Pons (tissue), 1 donor: ENCODE measurements at regions not wholly inside any gene's neighbourhood (a gene's known extent, or its start where the extent isn't known, plus 50 kb on each side); places are given as distances from the start of the nearest gene placed in this dataset.

ENCODE experiments used
- DNase-seq: peaks from one replicate; pipeline ENCODE4 v3.0.0-alpha.2; 2016; ENCODE audit warnings: low spot score

DNA sequence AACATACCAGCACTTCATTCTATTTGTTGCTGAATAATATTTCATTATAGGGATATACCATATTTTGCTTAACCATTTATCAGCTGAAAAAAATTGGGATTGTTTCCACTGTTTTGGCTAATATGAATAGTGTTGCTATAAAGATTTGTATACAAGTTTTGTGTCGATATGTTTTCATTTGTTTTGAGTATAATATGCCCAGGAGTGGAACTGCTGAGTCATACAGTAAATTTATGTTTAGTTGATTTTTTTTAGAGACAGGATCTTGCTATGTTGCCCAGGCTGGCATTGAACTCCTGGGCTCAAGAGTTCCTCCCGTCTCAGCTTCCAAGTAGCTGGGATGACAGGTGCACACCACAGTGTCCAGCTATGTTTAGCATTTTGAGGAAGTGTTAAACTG lies 131.5 kb upstream of the TMCC3 start:
- DNase-seq, result no peak

DNA sequence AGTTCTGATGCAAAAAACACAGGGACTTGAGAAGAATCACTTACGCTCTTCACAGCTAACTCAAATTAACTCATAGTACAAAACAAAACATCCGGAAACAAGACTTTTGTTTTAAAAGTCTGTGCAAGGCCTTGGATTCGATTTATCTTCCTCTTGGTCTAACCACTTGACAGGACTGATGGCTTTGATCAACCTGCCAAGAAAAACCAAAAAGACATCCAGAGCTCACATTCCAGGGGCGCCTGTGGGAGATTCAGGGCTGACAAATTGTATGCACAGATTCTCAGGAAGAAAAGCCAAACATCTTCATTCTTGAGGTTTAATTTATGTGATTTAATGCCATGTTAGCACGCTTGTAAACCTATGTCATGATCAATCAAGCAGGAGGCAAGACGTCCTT lies 129.1 kb upstream of the TMCC3 start:
- DNase-seq, result peak; percentile 23

DNA sequence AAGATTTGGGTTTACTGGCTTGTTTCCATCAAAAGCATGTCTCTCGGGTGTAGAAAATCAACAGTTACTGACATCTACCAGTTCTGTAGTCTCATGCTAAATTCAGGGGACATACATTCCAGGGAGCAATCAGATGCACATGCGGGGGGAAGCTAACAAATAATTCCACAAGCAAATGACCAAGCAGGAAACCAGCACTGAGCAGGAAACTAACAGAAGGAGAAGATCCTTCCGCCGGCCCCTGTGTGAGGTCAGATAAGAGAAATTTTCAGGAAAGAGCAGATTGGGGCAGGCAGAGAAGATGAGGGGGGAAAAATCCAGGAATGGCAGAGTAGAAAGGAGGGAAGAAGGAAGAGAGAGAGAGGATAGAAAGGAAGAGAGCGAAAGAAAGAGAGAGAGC lies 127.6 kb upstream of the TMCC3 start:
- DNase-seq, result no peak

DNA sequence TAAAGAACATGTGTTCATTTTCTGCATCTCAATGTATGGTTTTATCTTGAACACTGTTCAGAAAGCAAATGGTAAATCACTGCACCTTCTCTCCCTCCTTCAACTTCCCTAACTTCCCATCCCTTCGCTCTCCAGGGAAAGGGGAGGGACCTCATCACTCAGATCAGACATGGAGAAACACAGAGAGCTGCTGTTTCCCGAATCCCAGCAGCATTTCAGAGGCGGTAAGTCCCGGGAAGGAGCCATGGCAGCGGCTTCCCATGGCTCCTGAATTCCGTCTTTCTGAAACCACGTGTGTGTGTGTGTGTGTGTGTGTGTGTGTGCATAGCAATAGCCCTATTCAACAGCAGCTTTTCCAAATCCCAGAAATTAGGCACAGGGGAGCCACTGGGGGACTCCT lies 125.4 kb upstream of the TMCC3 start:
- DNase-seq, result no peak

DNA sequence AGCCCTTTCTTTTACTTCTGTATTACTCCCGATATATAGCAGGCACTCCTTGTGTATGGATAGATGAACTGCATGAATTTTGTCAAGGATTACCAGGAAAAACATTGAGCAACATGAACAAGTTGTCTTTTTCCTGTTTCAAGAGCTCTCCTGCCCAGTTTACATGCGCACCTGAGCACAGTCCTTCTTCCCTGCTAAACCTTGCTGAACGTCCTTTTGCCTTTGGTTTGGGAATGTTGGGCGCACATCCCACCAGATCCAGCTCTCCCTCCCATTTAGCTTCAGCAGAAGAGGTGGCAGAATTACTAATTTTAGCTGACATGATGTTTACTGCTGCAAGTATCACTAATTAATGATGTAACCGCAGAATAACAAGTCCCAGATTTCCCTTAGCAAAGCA lies 121.4 kb upstream of the TMCC3 start:
- no peak for DNase-seq

DNA sequence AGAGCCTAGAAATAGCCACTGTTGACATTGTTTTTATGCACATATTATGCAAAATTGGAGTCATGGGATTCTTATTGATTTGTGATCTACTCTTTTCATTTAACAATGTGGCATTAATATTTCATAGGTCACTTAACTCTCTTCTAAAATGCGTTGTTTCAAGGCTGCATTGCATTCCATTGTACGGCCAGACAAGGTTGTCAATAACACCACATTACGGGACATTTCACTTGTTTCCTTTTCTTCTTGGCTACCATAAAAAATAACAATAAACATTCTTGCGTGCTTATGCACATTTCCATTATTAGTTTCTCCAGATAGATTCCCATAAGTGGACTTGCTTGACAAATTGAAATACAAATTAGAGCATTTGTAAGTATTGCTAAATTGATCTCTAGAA lies 120.8 kb upstream of the TMCC3 start:
- no peak for DNase-seq

DNA sequence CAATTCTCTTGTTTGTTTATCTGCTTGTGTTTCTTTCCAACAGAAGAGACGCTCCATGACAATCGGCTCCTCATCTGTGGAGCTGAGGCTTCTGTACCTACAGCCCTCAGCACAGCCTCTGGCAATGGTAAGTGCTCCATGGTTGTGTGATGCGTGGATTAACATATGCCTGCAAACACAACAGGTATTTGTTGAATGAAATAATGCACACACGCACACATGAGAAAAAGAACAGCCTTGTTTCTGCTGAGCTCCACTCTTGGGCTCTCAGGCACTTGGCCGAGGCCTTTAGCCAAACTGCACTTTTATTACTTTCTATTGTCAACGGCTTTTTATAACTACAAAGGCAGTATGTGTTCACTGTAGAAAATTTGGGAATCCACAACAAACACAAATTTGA lies 120.4 kb upstream of the TMCC3 start:
- DNase-seq, result peak; percentile 68

DNA sequence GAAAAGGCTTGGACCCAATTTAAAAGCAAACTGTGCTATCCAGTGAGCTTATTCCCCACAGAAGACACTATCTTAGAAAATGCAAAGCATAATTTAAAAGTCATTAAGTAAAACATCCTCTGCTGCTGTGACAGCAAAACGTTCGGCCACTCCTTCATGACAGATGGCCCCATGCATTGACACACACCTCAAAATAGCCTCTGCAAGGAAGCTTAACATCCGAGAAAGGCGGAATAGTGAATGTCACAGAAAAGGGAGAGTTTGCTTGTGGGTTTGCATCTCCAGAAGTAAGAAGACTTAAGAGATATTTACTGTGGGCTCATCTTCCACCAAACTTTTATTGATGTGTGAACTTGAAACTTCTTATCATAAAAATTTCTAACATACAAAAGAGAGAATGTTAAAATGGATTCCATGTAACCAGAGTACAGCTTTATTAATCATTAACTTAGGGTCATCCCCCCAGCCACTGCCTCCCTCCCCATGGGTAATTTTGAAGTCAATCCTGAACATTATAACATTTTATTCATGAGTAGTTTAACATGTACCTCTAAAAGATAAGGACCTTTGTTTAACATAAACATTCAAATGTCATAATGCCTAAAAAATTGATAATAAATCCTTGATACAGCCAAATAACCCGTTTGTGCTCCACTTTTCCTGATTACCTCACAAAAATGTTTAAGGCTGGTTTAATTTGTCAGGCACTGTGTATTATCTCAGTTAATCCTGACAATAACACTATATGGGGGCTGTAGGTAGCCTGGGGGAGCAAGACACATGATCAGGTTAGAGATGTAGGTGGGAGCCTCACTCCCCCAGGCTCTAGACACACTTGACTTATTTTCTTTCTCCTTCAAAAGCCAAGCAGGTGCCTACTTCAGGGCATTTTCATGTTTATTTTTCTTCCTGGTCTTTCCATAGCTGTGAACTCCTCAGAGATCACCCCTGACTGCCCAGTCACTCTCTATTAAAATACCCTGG lies 119.7 kb upstream of the TMCC3 start:
- no peak for DNase-seq

DNA sequence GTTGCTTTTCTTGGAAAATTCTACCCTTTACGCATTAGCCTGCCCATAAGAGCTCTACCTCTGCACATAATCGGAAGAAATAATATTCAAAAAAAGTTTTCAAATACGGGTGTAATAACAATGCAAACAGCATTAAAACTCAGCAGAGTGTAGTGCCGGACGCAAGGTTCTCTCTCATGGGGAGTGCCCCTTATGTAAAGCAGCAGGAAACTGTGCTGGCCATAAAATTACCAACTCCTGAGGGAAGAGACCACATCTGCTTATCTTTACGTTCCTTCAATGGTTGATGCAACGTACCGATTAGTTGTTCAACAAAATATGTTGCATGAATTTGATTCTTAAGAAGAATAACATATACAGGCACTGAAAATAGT lies 118.7 kb upstream of the TMCC3 start:
- no peak for DNase-seq

DNA sequence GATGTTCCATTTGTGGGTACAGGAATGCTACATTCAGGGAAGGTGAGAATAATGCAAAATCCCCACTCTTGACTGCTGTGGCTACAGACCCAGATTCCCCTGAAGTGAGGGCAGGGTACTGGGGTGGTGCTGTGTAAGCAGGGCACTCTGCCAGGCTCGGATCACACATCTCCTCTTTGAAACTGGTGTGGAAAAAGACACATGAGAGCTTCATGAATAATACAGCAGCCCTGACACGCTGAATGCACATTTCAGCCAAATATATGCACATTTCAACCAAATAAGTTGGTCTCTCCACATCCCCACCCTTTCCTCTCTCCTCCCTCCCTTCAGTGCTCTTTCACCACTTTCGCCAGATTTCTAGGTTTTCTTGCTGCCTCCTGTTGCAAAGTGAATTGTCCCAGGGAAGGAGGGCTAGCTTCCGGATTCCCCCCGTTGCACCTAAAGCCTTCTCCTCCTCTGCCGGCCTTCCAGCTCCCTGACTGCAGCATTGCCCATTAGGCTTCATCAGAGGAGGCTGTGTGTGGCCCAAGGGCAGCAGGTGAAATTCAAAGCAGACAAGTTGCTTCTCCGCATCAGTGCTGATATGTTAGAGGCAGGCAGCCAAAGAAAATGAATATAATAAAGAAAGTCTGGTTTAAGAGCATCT lies 118.2 kb upstream of the TMCC3 start:
- peak; percentile 35 for DNase-seq

DNA sequence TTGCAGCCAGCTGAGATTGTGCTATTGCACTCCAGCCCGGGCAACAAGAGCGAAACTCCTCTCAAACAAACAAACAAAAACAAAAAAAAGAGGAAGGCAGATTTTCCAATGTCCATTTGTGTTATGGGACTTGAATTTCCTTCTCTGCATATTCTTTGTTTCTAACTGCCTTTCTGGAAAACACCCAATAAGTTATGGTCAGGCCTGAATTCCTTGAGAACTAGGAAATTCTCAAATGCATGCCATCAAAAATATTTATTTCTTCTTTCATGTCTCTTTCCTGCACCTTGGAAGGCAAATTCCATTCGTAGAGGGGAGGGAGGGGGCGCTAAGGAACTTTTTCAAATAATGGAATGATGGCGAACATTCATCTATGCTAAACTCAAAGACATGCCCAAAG lies 117.6 kb upstream of the TMCC3 start:
- no peak for DNase-seq

DNA sequence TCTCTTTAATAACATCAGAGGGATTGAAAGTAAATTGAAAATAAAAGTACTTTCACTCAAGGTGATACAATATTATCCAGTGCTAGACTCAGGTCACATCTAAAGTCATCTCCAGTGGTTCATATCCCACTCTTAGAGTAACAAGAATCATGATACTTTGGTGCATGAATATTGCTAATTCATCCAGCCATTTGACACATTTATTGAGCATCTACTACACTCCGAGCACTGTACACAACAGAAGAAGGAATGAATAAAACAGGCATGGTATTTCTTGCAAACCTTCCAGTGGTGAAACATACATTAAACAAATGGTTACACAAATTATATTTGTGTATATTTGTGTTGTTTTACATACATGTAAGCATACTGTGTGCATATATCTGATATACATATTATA lies 116.0 kb upstream of the TMCC3 start:
- DNase-seq, result no peak

DNA sequence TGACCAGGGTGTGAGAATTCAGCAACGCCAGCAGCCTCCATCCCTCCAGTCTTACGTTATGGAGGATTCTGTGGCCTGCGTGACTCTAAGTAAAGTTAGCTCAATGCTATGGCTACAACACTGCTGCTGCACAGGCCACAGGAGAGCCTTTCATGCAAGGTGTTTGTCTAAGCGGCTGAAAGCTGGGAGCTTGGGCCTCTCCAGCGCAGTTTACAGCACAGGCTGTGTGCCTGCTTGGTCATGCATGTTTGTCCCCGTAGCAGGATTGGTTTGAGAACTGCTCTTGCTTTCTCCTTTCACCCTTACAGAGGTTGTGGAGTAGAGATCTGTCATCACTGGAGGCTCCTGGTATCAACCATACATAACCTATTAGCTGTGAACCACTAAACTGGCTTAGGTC lies 113.1 kb upstream of the TMCC3 start:
- DNase-seq, result no peak

DNA sequence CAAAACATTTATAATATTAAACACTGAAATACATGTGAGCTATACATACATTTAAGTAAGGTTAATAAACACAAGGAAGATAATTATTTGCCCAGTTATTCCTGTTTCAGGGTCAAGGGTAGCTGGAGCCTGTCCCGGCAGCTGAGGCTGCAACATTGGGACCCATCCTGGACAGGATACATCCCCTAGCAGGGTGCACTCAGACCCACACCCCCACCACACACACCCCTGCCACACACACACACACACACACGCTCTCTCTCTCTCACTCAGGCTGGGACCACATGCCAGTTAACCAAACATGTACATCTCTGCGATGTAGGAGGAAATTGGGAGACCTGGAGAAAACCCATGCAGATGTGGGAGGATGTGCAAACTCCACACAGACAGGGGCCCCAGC lies 112.6 kb upstream of the TMCC3 start:
- DNase-seq, result no peak

DNA sequence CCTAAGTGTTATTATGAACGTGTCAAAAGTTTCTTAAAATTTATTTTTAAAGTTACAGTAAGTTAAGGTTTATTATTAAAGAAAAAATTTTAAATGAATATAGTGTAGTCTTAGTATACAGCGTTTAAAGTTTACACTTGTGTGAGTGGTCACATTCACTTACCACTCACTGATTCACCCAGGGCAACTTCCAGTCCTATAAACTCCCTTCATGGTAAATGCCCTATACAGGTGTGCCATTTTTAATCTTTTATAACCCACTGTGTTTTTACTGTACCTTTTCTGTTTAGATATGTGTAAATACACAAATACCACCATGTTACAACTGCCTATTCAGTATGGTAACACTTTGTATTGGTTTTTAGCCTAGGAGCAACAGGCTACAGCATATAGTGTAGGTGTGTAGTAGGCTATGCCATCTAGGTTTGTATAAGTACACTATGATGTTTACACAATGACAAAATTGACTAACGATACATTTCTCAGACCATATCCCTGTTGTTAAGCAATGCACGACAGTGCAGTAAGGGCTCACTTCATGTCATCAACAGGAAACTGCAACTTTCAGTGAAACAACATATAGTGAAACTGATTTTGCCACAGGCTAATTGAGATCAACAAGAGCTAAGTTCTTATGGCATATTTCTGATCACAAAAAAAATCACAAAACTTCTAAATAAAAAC lies 112.0 kb upstream of the TMCC3 start:
- DNase-seq, result no peak

DNA sequence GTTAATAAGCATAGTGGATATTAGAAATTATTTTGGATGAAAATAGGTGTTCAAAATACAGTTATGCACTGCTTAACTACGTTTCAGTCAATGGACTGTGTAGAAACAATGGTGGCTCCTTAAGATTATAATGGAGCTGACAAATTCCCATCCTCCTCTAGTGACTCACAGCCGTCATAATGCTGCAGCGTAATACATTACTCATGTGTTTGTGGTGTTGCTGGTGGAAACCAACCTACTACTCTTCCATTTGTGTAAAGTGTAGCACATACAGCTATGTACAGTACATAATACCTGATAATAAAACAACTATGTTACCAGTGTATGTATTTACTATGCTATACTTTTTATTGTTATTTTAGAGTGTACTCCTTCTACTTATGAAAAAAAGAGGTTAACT lies 111.2 kb upstream of the TMCC3 start:
- no peak for DNase-seq

DNA sequence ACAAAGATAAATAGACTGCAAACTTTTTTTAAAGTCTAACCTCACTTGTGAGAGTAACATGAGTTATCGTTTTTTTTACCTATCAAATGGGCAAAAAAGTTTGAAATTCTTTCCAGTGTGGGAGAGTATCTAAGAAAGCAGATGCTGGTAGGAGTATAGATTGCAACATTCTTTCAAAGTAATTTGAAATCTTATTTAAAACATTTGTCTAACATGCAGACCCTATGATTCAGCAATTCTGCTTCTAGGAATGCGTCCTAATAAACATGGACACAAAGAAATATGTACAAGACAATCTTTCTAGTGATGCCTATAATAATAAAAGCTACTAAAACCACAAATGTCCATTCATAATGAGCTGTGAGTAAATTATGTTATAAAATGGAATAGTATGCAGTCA lies 110.4 kb upstream of the TMCC3 start:
- DNase-seq, result no peak

DNA sequence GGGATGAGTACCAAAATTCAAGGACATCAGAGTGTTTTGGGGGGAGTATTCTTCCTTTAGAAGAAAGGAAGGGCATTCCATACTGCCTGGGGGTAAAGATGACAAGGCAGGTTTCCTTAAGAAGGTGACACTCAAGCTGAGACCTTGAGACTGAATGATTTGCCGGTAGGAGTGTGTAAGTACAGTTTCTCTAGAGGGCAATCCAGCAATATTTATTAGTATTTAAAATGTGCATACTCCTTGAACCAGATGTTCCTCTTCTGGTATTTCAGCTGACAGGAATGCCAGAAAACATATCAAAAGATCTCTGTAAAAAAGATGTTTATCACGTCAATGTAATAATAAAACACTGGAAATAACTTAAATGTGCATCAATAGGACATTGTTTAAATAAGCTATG lies 106.4 kb upstream of the TMCC3 start:
- no peak for DNase-seq

DNA sequence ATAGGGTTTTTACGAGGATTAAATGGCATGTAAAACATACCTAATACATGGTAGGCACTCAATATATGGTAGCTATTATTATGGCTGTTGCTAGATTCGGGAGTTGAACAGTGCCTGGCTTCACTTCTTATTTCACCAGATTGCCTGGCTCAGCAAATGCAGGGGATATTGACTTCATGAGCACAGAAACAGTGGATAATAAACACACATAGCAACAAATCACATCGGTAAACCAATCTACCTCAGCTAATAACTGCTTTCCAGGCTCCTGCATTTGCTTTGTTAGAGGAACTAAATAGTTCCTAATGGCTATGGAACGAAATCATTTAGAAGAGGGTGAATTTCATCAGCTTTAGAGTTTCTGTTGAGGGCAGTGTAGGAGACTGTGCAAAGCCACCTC lies 105.2 kb upstream of the TMCC3 start:
- no peak for DNase-seq

DNA sequence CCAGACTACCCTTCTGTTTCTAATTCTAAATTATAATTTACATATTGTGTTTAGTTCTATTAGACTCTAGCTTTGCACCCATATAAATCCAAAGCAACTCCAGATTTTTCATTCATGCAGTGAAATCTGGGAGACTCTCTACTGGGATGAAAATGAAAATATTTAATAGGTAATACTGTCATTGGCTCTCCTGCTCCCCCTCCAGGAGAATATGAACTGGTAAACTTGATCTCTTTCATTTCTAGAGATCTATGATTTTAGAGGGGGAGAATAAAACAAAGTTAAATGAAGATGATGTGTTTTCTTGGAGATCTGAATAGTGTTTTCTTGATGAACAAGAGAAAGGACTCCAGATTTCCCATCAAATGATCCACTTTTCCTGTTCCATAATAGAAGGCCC lies 104.3 kb upstream of the TMCC3 start:
- DNase-seq, result no peak

DNA sequence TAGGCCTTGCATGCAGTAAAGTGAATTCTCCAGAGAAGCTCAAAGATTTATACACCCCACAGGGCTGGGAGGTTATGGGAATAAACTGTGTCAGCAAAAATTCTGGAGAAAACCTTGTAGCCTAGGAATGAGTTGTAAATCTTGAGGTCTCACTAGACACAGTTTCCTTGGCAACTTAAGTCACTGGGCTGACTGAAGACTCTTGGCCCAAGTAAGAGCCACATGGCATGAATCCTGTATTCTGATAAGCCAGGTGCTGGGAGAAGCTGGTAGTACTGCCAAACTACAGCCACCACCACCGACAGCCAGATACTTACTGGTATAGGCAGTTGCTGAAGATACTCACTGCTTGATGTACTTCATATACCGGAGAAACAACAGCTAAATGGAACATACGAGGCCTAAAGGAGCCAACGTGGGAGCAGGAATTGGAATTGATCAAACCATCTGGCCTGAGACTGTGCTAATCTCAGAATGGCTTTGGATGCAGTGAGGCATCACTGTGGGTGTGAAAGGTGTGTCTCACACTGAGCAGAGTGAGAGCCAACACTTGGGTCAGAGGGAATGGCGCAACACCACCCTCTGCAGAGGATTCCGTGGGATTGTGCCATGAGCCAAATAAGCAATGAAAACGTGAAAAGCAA lies 102.8 kb upstream of the TMCC3 start:
- DNase-seq, result peak; percentile 24

DNA sequence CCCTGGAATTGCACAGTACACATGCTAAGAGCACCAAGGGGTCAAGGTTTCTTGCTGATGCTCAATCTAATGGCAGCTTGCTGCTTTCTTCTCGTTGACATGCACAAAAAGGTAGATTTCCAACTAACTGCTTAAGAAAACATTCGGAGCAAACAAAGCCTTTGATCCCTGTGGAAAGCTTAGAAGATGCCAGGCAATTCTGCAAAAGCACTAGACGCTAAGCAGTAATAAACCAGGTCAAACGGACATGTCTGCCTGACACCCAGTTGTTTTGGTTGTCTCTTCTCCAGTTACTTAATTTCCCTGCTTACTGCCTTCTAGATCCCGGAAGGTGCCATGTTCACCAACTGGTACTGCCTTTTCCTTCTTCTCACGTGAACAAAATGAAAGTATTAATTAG lies 100.5 kb upstream of the TMCC3 start:
- no peak for DNase-seq

DNA sequence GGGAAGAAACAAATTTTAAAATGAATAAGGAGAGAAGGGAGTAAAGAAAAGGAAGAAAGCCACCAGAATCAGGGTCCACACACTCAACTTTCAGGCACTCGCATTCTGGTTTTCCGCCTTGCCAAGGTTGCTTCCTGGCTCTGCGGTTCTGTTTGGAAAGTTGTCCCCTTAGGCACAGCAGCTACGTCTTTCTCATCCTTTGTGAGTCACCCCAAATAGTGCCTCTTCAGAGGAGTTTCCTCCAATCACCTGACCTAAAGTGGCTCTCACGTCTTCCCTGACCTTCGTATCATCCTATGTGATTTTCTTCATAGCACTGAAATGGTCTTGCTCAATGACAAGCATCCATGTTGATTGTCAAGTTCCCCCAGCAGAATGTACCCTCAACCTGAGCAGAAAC lies 99.5 kb upstream of the TMCC3 start:
- DNase-seq, result no peak
